ENCODE measurements at regions not wholly inside any gene's neighbourhood (a gene's known extent, or its start where the extent isn't known, plus 50 kb on each side); places are given as distances from the start of the nearest gene placed in this dataset.

DNA sequence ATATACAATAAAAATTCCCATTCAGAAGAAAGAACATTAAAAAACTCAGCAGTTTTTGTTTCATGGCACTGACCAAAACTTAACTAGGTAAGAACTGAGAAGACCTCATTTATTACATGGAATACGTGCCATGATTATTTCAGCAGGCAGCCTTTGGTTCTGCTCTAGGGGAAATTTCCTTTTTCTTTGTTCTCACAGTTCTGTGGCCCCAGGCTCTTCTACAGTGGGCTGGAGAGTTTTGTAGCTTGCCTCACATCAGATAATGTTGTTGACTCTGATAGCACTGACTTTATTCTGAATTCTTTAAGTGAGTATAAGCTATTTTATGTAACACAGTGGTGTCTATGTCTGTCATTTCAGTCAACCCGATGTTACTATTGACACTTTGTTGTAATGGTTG lies 844.3 kb downstream of the TBC1D32 start:
- no peaks in the 10 kb centered on the region for H3K9me3 ChIP-seq (ENCODE audit: control insufficient read depth, insufficient read depth, low read length)
- H3K4me3 ChIP-seq (ENCODE audit: low read depth, low read length) = no peak overlapping the region
- H3K27ac ChIP-seq (ENCODE audit: low read depth, low read length) = no peak overlapping the region
- POLR2A ChIA-PET = no interaction called here
- TF ChIP-seq, protein P1, sequence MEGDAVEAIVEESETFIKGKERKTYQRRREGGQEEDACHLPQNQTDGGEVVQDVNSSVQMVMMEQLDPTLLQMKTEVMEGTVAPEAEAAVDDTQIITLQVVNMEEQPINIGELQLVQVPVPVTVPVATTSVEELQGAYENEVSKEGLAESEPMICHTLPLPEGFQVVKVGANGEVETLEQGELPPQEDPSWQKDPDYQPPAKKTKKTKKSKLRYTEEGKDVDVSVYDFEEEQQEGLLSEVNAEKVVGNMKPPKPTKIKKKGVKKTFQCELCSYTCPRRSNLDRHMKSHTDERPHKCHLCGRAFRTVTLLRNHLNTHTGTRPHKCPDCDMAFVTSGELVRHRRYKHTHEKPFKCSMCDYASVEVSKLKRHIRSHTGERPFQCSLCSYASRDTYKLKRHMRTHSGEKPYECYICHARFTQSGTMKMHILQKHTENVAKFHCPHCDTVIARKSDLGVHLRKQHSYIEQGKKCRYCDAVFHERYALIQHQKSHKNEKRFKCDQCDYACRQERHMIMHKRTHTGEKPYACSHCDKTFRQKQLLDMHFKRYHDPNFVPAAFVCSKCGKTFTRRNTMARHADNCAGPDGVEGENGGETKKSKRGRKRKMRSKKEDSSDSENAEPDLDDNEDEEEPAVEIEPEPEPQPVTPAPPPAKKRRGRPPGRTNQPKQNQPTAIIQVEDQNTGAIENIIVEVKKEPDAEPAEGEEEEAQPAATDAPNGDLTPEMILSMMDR (IDR thresholded peaks at IDR 0.05; ENCODE audit: low read depth, low read length) = no peak
- no peak for DNase-seq (ENCODE audit: low read depth, low spot score)
- H3K27me3 ChIP-seq (ENCODE audit: control insufficient read depth, insufficient read depth, low read length) = no peaks in the 10 kb centered on the region
- CTCF ChIA-PET = no interaction called here

- Histone ChIP-seq H3K27ac (ENCODE audit: low read depth, low read length) (no peak overlapping the region), H3K27me3 (ENCODE audit: control insufficient read depth, insufficient read depth, low read length) (no peaks in the 10 kb centered on the region), H3K4me3 (ENCODE audit: low read depth, low read length) (no peak overlapping the region), H3K9me3 (ENCODE audit: control insufficient read depth, insufficient read depth, low read length) (no peaks in the 10 kb centered on the region)
- no peak for DNase-seq (ENCODE audit: low read depth, low spot score)
- ChIA-PET POLR2A (no interaction called here), CTCF (no interaction called here)
- TF ChIP-seq, protein P1 (IDR thresholded peaks at IDR 0.05; ENCODE audit: low read depth, low read length) = no peak
Observed at GRCh38 chr6:120484146-120484545, 850.1 kb downstream of the TBC1D32 start.

GRCh38 chr6:120478650-120479049 lies 855.6 kb downstream of the TBC1D32 start:
- CTCF ChIA-PET = no interaction called here

DNA sequence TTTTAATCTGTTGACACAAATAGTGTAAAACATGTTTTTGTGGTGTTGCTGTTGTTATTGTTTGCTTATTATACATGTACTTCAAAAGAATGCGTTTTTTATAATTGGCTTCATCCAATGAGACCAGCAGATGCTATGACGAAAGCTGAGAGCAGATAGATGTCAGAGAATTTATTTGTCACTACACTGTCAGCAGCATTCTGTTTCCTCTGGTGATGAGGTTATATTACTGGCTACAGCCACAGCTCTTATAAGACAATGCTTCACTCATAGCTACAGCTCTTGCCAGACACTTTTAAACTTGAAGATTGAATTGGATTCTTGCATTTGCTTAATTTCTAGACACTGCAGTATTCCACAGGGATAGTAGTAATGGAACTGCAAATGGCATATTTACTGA lies 860.5 kb downstream of the TBC1D32 start:
- no peak overlapping the region for H3K4me3 ChIP-seq (ENCODE audit: low read depth, low read length)
- no peak for DNase-seq (ENCODE audit: low read depth, low spot score)
- H3K9me3 ChIP-seq (ENCODE audit: control insufficient read depth, insufficient read depth, low read length) = peaks cover 11% of the 10 kb centered on the region
- H3K27ac ChIP-seq (ENCODE audit: low read depth, low read length) = no peak overlapping the region
- ChIA-PET CTCF (no interaction called here), POLR2A (no interaction called here)
- TF ChIP-seq, protein P1 (IDR thresholded peaks at IDR 0.05; ENCODE audit: low read depth, low read length) = no peak
- no peaks in the 10 kb centered on the region for H3K27me3 ChIP-seq (ENCODE audit: control insufficient read depth, insufficient read depth, low read length)

More at GRCh38 chr6:120478650-120479049, 855.6 kb downstream of the TBC1D32 start:
- POLR2A ChIA-PET = no interaction called here
- H3K4me3 ChIP-seq (ENCODE audit: low read depth, low read length) = no peak overlapping the region
- no peak for DNase-seq (ENCODE audit: low read depth, low spot score)
- no peaks in the 10 kb centered on the region for H3K27me3 ChIP-seq (ENCODE audit: control insufficient read depth, insufficient read depth, low read length)
- TF ChIP-seq, protein P1 (IDR thresholded peaks at IDR 0.05; ENCODE audit: low read depth, low read length) = no peak
- H3K9me3 ChIP-seq (ENCODE audit: control insufficient read depth, insufficient read depth, low read length) = no peaks in the 10 kb centered on the region
- no peak overlapping the region for H3K27ac ChIP-seq (ENCODE audit: low read depth, low read length)

DNA sequence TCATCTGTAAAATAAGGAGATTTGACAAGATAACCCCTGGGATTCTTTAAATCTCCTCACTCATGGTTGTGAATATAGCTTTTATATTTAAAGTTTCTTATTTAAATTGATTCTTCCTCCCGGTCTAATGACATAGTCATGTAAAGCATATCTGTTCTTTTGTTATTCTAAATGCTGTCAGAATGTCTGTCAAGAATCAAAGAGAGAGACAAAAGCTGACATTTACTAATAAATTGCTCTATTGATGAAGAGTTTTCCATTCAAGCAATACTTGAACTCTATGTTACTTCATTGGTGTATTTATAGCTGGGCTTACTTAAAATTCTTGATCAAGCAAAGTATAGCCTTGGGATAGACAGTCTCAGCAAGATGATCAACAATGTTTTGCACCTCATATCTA lies 865.8 kb downstream of the TBC1D32 start:
- DNase-seq (ENCODE audit: low read depth, low spot score) = no peak
- Histone ChIP-seq H3K4me3 (ENCODE audit: low read depth, low read length) (no peak overlapping the region), H3K9me3 (ENCODE audit: control insufficient read depth, insufficient read depth, low read length) (peaks cover 11% of the 10 kb centered on the region), H3K27me3 (ENCODE audit: control insufficient read depth, insufficient read depth, low read length) (no peaks in the 10 kb centered on the region), H3K27ac (ENCODE audit: low read depth, low read length) (no peak overlapping the region)
- POLR2A ChIA-PET = no interaction called here
- CTCF ChIA-PET = no interaction called here
- TF ChIP-seq, protein P1 (IDR thresholded peaks at IDR 0.05; ENCODE audit: low read depth, low read length) = no peak

All from AG04450 (cell line).